ENCODE measurements at regions not wholly inside any gene's neighbourhood (a gene's known extent, or its start where the extent isn't known, plus 50 kb on each side); places are given as distances from the start of the nearest gene placed in this dataset.

DNA sequence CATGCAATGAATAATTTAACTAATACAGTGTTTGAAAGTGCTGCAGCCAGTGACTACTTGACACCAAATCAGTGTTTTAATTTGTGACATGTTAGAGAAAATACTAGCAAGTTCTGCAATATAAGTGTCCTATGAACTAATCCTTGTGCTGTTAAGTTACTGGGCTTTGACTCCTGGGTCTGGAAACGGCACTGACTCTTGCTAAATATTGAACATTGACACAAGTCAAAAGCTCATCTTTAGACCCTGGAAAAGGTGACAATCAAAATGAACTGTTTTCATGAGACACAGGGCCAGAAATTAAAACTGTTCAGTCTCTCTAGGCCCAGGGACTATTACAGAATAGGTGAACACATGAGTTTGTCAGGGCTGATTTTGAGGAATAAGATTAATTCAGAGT, 268.1 kb downstream of the IPO8 start:
- TF ChIP-seq, protein P1, sequence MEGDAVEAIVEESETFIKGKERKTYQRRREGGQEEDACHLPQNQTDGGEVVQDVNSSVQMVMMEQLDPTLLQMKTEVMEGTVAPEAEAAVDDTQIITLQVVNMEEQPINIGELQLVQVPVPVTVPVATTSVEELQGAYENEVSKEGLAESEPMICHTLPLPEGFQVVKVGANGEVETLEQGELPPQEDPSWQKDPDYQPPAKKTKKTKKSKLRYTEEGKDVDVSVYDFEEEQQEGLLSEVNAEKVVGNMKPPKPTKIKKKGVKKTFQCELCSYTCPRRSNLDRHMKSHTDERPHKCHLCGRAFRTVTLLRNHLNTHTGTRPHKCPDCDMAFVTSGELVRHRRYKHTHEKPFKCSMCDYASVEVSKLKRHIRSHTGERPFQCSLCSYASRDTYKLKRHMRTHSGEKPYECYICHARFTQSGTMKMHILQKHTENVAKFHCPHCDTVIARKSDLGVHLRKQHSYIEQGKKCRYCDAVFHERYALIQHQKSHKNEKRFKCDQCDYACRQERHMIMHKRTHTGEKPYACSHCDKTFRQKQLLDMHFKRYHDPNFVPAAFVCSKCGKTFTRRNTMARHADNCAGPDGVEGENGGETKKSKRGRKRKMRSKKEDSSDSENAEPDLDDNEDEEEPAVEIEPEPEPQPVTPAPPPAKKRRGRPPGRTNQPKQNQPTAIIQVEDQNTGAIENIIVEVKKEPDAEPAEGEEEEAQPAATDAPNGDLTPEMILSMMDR (conservative IDR thresholded peaks at IDR 0.05; ENCODE audit: low read depth, low read length): no peak
- TF ChIP-seq FOS (IDR thresholded peaks at IDR 0.05; ENCODE audit: low read depth, low read length): no peak
- TF ChIP-seq POLR2A (IDR thresholded peaks at IDR 0.05; ENCODE audit: low read depth, low read length): no peak
- no peak for TF ChIP-seq RFX5 (IDR thresholded peaks at IDR 0.05; ENCODE audit: low read depth, low read length)
- TF ChIP-seq RAD21 (IDR thresholded peaks at IDR 0.05; ENCODE audit: low read length): no peak
- TF ChIP-seq MAFK (IDR thresholded peaks at IDR 0.05; ENCODE audit: low read depth, low read length): no peak
- TF ChIP-seq BHLHE40 (IDR thresholded peaks at IDR 0.05; ENCODE audit: low read depth, low read length): no peak
- no peak for TF ChIP-seq SMC3 (IDR thresholded peaks at IDR 0.05; ENCODE audit: low read depth, low read length)
- no peak for TF ChIP-seq RCOR1 (IDR thresholded peaks at IDR 0.05; ENCODE audit: insufficient replicate concordance, low read length)
- TF ChIP-seq USF2 (IDR thresholded peaks at IDR 0.05; ENCODE audit: low read depth, low read length): no peak
- TF ChIP-seq MXI1 (IDR thresholded peaks at IDR 0.05; ENCODE audit: borderline replicate concordance, low read depth, low read length): no peak
- TF ChIP-seq CEBPB (IDR thresholded peaks at IDR 0.05; ENCODE audit: low read depth, low read length): no peak
